Liver (tissue), 8 donors: ENCODE measurements at regions not wholly inside any gene's neighbourhood (a gene's known extent, or its start where the extent isn't known, plus 50 kb on each side); places are given as distances from the start of the nearest gene placed in this dataset.

Experiments
- DNase-seq: peaks from one replicate; pipeline ENCODE4 v3.0.0-alpha.2; 2017; ENCODE audit warnings: low spot score
- H3K27ac ChIP-seq, 2 donors: one replicate each; pipeline ENCODE4 v1.7.0; 2013; ENCODE audit warnings: inconsistent platforms in 2 of 2, low read length in 2 of 2, control low read depth in 1 of 2, low read depth in 1 of 2, mild to moderate bottlenecking in 1 of 2
- H3K27me3 ChIP-seq, 4 donors: one replicate each; pipeline versions ENCODE4 v1.6.1 to v1.7.0; 2013; ENCODE audit warnings: low read length in 3 of 4, inconsistent platforms in 1 of 4, mild to moderate bottlenecking in 1 of 4, moderate library complexity in 1 of 4; ENCODE audit not compliant: control insufficient read depth in 4 of 4, insufficient read depth in 4 of 4
- H3K36me3 ChIP-seq, 4 donors: one replicate each; pipeline versions ENCODE4 v1.6.1 to v1.7.0; 2013; ENCODE audit warnings: low read length in 3 of 4, mild to moderate bottlenecking in 3 of 4, low read depth in 1 of 4, moderate library complexity in 1 of 4; ENCODE audit not compliant: control insufficient read depth in 4 of 4, insufficient read depth in 3 of 4
- H3K4me1 ChIP-seq, 4 donors: one replicate each; pipeline versions ENCODE4 v1.6.1 to v1.7.0; 2013; ENCODE audit warnings: low read length in 3 of 4, mild to moderate bottlenecking in 3 of 4, moderate library complexity in 1 of 4; ENCODE audit not compliant: control insufficient read depth in 4 of 4, insufficient read depth in 4 of 4
- H3K4me3 ChIP-seq, 3 donors: one replicate each; pipeline versions ENCODE4 v1.6.1 to v1.7.0; 2013; ENCODE audit warnings: low read length in 3 of 3, control low read depth in 1 of 3, low read depth in 1 of 3, mild to moderate bottlenecking in 1 of 3
- H3K9ac ChIP-seq, 2 donors: one replicate each; pipeline ENCODE4 v1.7.0; 2013; ENCODE audit warnings: low read length in 2 of 2, mild to moderate bottlenecking in 2 of 2, moderate library complexity in 2 of 2, control low read depth in 1 of 2, low read depth in 1 of 2
- H3K9me3 ChIP-seq, 4 donors: one replicate each; pipeline versions ENCODE4 v1.6.1 to v1.7.0; 2013; ENCODE audit warnings: low read length in 3 of 4; ENCODE audit not compliant: control insufficient read depth in 4 of 4
- CTCF ChIP-seq: fragments of 150-350 bp; IDR thresholded peaks from 2 replicates; pipeline ENCODE4 v1.5.1; 2017; ENCODE audit warnings: improper control_type of control experiment, low read depth, low read length; ENCODE audit not compliant: missing input control
- EGR1 ChIP-seq, 2 donors: IDR thresholded peaks; 2 replicates each; pipeline ENCODE4 v1.6.1; 2016 to 2018; ENCODE audit warnings: antibody characterized with exemption in 2 of 2, low read depth in 2 of 2
- FOXA1 ChIP-seq: IDR thresholded peaks from 2 replicates; pipeline ENCODE4 v1.6.1; 2016; ENCODE audit warnings: antibody characterized with exemption
- FOXA2 ChIP-seq: IDR thresholded peaks from 2 replicates; pipeline ENCODE4 v1.6.1; 2016; ENCODE audit warnings: antibody characterized with exemption
- GABPA ChIP-seq, 2 donors: IDR thresholded peaks in 1 of 2; conservative IDR thresholded peaks in 1 of 2; 2 replicates each; pipeline ENCODE4 v1.6.1; 2016; ENCODE audit warnings: antibody characterized with exemption in 2 of 2, mild to moderate bottlenecking in 1 of 2, moderate library complexity in 1 of 2
- HNF4A ChIP-seq, 2 donors: conservative IDR thresholded peaks; 2 replicates each; pipeline ENCODE4 v1.6.1; 2016; ENCODE audit warnings: antibody characterized with exemption in 2 of 2, mild to moderate bottlenecking in 2 of 2
- HNF4G ChIP-seq: IDR thresholded peaks from 2 replicates; pipeline ENCODE4 v1.6.1; 2016; ENCODE audit warnings: antibody characterized with exemption
- JUND ChIP-seq, 2 donors: IDR thresholded peaks; 2 replicates each; pipeline ENCODE4 v1.6.1; 2016; ENCODE audit warnings: antibody characterized with exemption in 2 of 2
- MAX ChIP-seq: IDR thresholded peaks from 2 replicates; pipeline ENCODE4 v1.6.1; 2016; ENCODE audit warnings: antibody characterized with exemption
- NR2F2 ChIP-seq: IDR thresholded peaks from 2 replicates; pipeline ENCODE4 v1.6.1; 2016; ENCODE audit warnings: antibody characterized with exemption
- RAD21 ChIP-seq, 2 donors: IDR thresholded peaks; 2 replicates each; pipeline ENCODE4 v1.6.1; 2016; ENCODE audit warnings: antibody characterized with exemption in 2 of 2, mild to moderate bottlenecking in 2 of 2
- RXRA ChIP-seq, 2 donors: IDR thresholded peaks; 2 replicates each; pipeline ENCODE4 v1.6.1; 2017 to 2018; ENCODE audit warnings: antibody characterized with exemption in 2 of 2, mild to moderate bottlenecking in 1 of 2
- SP1 ChIP-seq: IDR thresholded peaks from 2 replicates; pipeline ENCODE4 v1.6.1; 2018; ENCODE audit warnings: antibody characterized with exemption, mild to moderate bottlenecking
- TAF1 ChIP-seq: conservative IDR thresholded peaks from 2 replicates; pipeline ENCODE4 v1.6.1; 2016; ENCODE audit warnings: antibody characterized with exemption, mild to moderate bottlenecking
- YY1 ChIP-seq: IDR thresholded peaks from 2 replicates; pipeline ENCODE4 v1.6.1; 2016; ENCODE audit warnings: antibody characterized with exemption, mild to moderate bottlenecking
- WGBS: extraction: QIAGEN DNeasy Blood & Tissue Kit; methylation state at CpG from one replicate; pipeline ENCODE4 v1.1.7; 2013; 5-methylcytosine and 5-hydroxymethylcytosine counted together
- TF ChIP-seq, protein P1 (sequence below): IDR thresholded peaks from 2 replicates; pipeline ENCODE4 v1.6.1; 2016; ENCODE audit warnings: antibody characterized with exemption
- TF ChIP-seq, protein P2 (sequence below): IDR thresholded peaks from 2 replicates; pipeline ENCODE4 v1.6.1; 2016; ENCODE audit warnings: antibody characterized with exemption, mild to moderate bottlenecking
- TF ChIP-seq, protein P3 (sequence below): IDR thresholded peaks from 2 replicates; pipeline ENCODE4 v1.6.1; 2016; ENCODE audit warnings: antibody characterized with exemption
- donor health status: healthy.
- donor health status: healthy.
- donor health status: healthy.
- donor health status: healthy.
- donor health status: healthy.

- TF ChIP-seq FOXA2 (no peak), HNF4A (conservative IDR thresholded peaks at IDR 0.05) (no peak)
These were observed 330.6 kb downstream of the KCNRG start (continued) for GRCh38 chr13:50345804-50346203.

- Histone ChIP-seq H3K27me3 (no peaks in the 10 kb centered on the region), H3K9me3 (no peaks in the 10 kb centered on the region), H3K36me3 (no peaks in the 10 kb centered on the region), H3K9ac (no peak overlapping the region), H3K4me3 (no peak overlapping the region), H3K27ac (no peak overlapping the region), H3K4me1 (peaks cover 0 to 5% (median 4%) of the 10 kb centered on the region in 4 donors)
- TF ChIP-seq HNF4G (no peak), GABPA (IDR thresholded peaks at IDR 0.05 in 1 of 2, conservative IDR thresholded peaks at IDR 0.05 in 1 of 2) (no peak), FOXA1 (no peak), RAD21 (IDR thresholded peaks at IDR 0.05) (no peak), RXRA (IDR thresholded peaks at IDR 0.05) (no peak), TAF1 (no peak), SP1 (no peak), HNF4A (conservative IDR thresholded peaks at IDR 0.05) (no peak), EGR1 (IDR thresholded peaks at IDR 0.05; ENCODE audit: low read depth in 2 of 2) (no peak), YY1 (no peak), FOXA2 (no peak), JUND (IDR thresholded peaks at IDR 0.05) (no peak), NR2F2 (no peak), MAX (no peak), CTCF (no peak)
- TF ChIP-seq, protein P1, sequence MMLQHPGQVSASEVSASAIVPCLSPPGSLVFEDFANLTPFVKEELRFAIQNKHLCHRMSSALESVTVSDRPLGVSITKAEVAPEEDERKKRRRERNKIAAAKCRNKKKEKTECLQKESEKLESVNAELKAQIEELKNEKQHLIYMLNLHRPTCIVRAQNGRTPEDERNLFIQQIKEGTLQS: no peak
- TF ChIP-seq, protein P2, sequence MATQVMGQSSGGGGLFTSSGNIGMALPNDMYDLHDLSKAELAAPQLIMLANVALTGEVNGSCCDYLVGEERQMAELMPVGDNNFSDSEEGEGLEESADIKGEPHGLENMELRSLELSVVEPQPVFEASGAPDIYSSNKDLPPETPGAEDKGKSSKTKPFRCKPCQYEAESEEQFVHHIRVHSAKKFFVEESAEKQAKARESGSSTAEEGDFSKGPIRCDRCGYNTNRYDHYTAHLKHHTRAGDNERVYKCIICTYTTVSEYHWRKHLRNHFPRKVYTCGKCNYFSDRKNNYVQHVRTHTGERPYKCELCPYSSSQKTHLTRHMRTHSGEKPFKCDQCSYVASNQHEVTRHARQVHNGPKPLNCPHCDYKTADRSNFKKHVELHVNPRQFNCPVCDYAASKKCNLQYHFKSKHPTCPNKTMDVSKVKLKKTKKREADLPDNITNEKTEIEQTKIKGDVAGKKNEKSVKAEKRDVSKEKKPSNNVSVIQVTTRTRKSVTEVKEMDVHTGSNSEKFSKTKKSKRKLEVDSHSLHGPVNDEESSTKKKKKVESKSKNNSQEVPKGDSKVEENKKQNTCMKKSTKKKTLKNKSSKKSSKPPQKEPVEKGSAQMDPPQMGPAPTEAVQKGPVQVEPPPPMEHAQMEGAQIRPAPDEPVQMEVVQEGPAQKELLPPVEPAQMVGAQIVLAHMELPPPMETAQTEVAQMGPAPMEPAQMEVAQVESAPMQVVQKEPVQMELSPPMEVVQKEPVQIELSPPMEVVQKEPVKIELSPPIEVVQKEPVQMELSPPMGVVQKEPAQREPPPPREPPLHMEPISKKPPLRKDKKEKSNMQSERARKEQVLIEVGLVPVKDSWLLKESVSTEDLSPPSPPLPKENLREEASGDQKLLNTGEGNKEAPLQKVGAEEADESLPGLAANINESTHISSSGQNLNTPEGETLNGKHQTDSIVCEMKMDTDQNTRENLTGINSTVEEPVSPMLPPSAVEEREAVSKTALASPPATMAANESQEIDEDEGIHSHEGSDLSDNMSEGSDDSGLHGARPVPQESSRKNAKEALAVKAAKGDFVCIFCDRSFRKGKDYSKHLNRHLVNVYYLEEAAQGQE: no peak
- TF ChIP-seq, protein P3, sequence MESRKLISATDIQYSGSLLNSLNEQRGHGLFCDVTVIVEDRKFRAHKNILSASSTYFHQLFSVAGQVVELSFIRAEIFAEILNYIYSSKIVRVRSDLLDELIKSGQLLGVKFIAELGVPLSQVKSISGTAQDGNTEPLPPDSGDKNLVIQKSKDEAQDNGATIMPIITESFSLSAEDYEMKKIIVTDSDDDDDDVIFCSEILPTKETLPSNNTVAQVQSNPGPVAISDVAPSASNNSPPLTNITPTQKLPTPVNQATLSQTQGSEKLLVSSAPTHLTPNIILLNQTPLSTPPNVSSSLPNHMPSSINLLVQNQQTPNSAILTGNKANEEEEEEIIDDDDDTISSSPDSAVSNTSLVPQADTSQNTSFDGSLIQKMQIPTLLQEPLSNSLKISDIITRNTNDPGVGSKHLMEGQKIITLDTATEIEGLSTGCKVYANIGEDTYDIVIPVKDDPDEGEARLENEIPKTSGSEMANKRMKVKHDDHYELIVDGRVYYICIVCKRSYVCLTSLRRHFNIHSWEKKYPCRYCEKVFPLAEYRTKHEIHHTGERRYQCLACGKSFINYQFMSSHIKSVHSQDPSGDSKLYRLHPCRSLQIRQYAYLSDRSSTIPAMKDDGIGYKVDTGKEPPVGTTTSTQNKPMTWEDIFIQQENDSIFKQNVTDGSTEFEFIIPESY: no peak
- WGBS: 59% methylated on average over 4 of the region's 4 CpGs
- DNase-seq: no peak
These were observed 333.1 kb downstream of the KCNRG start for GRCh38 chr13:50348371-50348770.
